ENCODE measurements at regions not wholly inside any gene's neighbourhood (a gene's known extent, or its start where the extent isn't known, plus 50 kb on each side); places are given as distances from the start of the nearest gene placed in this dataset.

DNA sequence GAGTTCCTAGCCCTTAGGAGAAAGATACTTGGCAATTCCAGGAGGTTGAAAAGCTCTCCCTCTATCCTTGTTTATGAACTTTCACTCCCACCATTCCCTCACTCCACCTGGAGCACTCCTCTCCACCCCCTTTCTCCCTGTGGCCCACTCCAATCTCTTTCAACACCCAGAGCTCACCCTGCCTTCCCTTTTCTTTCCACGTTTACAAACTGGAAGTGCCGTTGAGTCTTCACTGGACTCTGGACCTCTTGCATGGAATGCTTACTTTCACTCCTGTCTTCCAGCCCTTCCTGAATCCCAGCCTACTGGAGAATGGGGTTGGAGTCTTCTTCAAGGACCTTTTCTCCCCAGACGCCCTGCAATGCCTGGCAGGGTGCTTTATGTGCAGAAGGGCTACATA is 198.5 kb downstream of the RHOU start:
- Histone ChIP-seq H3K4me1 (ENCODE audit: control insufficient read depth, insufficient read depth, low read length) (peaks cover 31% of the 10 kb centered on the region), H3K9me3 (ENCODE audit: control insufficient read depth, insufficient read depth, low read length) (no peaks in the 10 kb centered on the region), H3K36me3 (ENCODE audit: control insufficient read depth, insufficient read depth, low read length) (no peaks in the 10 kb centered on the region), H3K27ac (ENCODE audit: low read length) (no peak overlapping the region), H3K4me3 (ENCODE audit: low read length) (no peak overlapping the region), H3K27me3 (ENCODE audit: control insufficient read depth, insufficient read depth, low read length) (no peaks in the 10 kb centered on the region)
- H3K9me3 Mint-ChIP-seq = peaks cover 2 to 3% of the 10 kb centered on the region in 2 donors
- no peak overlapping the region for H3K27ac Mint-ChIP-seq
- peaks cover 8% of the 10 kb centered on the region for H3K36me3 Mint-ChIP-seq
- no peak for ATAC-seq
- TF ChIP-seq, protein P1, sequence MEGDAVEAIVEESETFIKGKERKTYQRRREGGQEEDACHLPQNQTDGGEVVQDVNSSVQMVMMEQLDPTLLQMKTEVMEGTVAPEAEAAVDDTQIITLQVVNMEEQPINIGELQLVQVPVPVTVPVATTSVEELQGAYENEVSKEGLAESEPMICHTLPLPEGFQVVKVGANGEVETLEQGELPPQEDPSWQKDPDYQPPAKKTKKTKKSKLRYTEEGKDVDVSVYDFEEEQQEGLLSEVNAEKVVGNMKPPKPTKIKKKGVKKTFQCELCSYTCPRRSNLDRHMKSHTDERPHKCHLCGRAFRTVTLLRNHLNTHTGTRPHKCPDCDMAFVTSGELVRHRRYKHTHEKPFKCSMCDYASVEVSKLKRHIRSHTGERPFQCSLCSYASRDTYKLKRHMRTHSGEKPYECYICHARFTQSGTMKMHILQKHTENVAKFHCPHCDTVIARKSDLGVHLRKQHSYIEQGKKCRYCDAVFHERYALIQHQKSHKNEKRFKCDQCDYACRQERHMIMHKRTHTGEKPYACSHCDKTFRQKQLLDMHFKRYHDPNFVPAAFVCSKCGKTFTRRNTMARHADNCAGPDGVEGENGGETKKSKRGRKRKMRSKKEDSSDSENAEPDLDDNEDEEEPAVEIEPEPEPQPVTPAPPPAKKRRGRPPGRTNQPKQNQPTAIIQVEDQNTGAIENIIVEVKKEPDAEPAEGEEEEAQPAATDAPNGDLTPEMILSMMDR (IDR thresholded peaks at IDR 0.05) = no peak
- H3K27me3 Mint-ChIP-seq (ENCODE audit: low read depth in 2 of 2) = peaks cover 4 to 15% of the 10 kb centered on the region in 2 donors
- peaks cover 18 to 30% of the 10 kb centered on the region in 2 donors for H3K4me1 Mint-ChIP-seq
- intact Hi-C loops (cut with micrococcal nuclease) = no loop called here
- no peak overlapping the region for H3K4me3 Mint-ChIP-seq
- no peak for DNase-seq
- 93% methylated on average over 2 of the region's 3 CpGs for WGBS (ENCODE audit: insufficient coverage)

DNA sequence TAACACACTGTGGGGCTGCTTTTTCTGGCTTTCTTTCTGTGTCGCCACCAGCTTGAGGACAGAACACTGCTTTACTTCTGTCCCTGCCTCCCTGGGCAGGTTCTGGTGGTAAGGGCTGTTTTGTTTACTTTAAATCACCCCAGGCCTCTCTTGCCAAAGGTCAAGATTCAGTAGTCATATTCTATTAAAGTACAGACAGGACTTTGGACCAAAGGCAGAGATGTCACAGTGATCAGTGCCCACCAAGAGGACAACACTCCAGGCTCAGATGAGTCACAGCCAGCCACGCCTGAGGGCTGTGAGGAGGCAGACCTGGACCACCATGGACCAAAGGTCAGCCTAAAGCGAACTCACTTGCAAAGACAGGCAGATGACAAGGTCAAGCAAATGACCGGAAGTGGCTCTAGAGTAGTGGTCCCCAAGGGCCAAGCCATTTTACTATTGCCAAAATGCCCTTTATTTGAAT is 200.0 kb downstream of the RHOU start:
- ATAC-seq = no peak
- no peaks in the 10 kb centered on the region for H3K27me3 ChIP-seq (ENCODE audit: control insufficient read depth, insufficient read depth, low read length)
- DNase-seq = no peak
- H3K27ac ChIP-seq (ENCODE audit: low read length) = no peak overlapping the region
- no peaks in the 10 kb centered on the region for H3K36me3 ChIP-seq (ENCODE audit: control insufficient read depth, insufficient read depth, low read length)
- H3K27me3 Mint-ChIP-seq (ENCODE audit: low read depth in 2 of 2) = peaks cover 4 to 15% of the 10 kb centered on the region in 2 donors
- 91% methylated on average over 4 of the region's 4 CpGs for WGBS (ENCODE audit: insufficient coverage)
- peaks cover 40% of the 10 kb centered on the region for H3K4me1 ChIP-seq (ENCODE audit: control insufficient read depth, insufficient read depth, low read length)
- no peaks in the 10 kb centered on the region for H3K36me3 Mint-ChIP-seq
- no peak overlapping the region for H3K4me3 Mint-ChIP-seq
- no peak overlapping the region for H3K4me3 ChIP-seq (ENCODE audit: low read length)
- peaks cover 33 to 45% of the 10 kb centered on the region in 2 donors for H3K4me1 Mint-ChIP-seq
- TF ChIP-seq, protein P1 (IDR thresholded peaks at IDR 0.05) = no peak
- H3K9me3 Mint-ChIP-seq = no peaks in the 10 kb centered on the region
- no peak overlapping the region for H3K27ac Mint-ChIP-seq
- H3K9me3 ChIP-seq (ENCODE audit: control insufficient read depth, insufficient read depth, low read length) = no peaks in the 10 kb centered on the region
- intact Hi-C loops (cut with micrococcal nuclease) = no loop called here

DNA sequence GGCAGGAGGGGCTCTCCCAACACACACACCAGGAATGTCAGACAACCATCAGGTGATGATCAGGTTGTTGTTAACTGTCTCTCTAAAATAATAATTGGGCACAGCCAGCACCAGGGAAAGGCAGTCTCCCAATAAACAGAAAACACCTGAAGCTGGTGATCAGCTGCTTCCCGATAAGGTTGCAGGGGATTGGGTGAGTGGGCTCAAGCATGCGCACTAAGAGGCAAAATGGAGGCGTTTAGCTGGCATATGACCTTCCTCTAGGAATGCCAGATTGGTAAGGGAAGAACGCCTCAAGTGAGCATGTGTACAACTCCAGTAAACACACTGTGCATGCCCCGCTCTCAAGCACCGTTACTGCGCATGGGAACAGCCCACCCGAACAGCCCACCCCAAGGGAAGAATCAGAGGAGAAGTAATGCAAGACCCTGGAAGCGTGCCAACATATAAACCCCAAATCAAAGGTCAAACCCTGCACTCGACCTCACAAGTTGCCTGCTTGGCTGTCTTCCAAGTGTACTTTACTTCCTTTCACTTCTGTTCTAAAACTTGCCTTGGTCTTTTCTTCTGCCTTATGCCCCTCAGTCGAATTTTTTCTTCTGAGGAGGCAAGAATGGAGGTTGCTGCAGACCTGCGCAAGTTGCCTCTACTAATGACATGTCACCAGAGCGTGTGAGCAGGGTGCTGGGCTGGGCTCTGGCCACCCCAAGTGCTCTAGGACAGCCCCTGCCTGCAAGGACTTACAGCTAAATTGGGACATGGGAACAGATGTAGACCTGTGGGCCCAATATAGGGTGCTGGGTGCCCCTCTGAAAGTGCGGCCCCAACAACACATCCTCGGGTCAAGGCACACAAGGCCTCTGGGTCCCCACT is 200.8 kb downstream of the RHOU start:
- TF ChIP-seq, protein P1 (IDR thresholded peaks at IDR 0.05) = no peak
- H3K4me1 ChIP-seq (ENCODE audit: control insufficient read depth, insufficient read depth, low read length) = peaks cover 47% of the 10 kb centered on the region
- WGBS (ENCODE audit: insufficient coverage) = 67% methylated on average over 14 of the region's 15 CpGs
- Mint-ChIP-seq H3K27me3 (ENCODE audit: low read depth in 2 of 2) (peaks cover 4 to 10% of the 10 kb centered on the region in 2 donors), H3K4me1 (peaks cover 33 to 47% of the 10 kb centered on the region in 2 donors), H3K36me3 (no peaks in the 10 kb centered on the region), H3K9me3 (no peaks in the 10 kb centered on the region), H3K27ac (no peak overlapping the region), H3K4me3 (no peak overlapping the region)
- no peaks in the 10 kb centered on the region for H3K9me3 ChIP-seq (ENCODE audit: control insufficient read depth, insufficient read depth, low read length)
- intact Hi-C loops (cut with micrococcal nuclease) = no loop called here
- no peak overlapping the region for H3K27ac ChIP-seq (ENCODE audit: low read length)
- H3K4me3 ChIP-seq (ENCODE audit: low read length) = no peak overlapping the region
- H3K36me3 ChIP-seq (ENCODE audit: control insufficient read depth, insufficient read depth, low read length) = no peaks in the 10 kb centered on the region
- no peaks in the 10 kb centered on the region for H3K27me3 ChIP-seq (ENCODE audit: control insufficient read depth, insufficient read depth, low read length)
- DNase-seq (peak in 1 of 2 donors; percentile 43), ATAC-seq (no peak)
